Loucy (cell line): ENCODE measurements at regions not wholly inside any gene's neighbourhood (a gene's known extent, or its start where the extent isn't known, plus 50 kb on each side); places are given as distances from the start of the nearest gene placed in this dataset.
"Not testable (repeated sequence)": the region's sequence is repeated elsewhere in the genome, so short reads cannot be mapped to it uniquely, and the experiment has no call there.

Source experiments
- H2AFZ ChIP-seq: fragments of 200-600 bp; sonication (generic); 2 replicates; pipeline ENCODE4 v1.6.0; 2016; ENCODE audit warnings: antibody characterized with exemption, mild to moderate bottlenecking, low read length, moderate library complexity
- H3F3A ChIP-seq: fragments of 200-600 bp; 2 replicates; pipeline ENCODE4 v1.6.0; 2016; ENCODE audit warnings: antibody characterized with exemption, low read depth, mild to moderate bottlenecking
- H3K27me3 ChIP-seq: fragments of 200-600 bp; sonication (generic); 2 replicates; pipeline ENCODE4 v1.6.1; 2014; ENCODE audit warnings: low read length, mild to moderate bottlenecking; ENCODE audit not compliant: insufficient read depth, poor library complexity, severe bottlenecking
- H3K36me3 ChIP-seq: fragments of 200-600 bp; sonication (generic); 2 replicates; pipeline ENCODE4 v1.6.1; 2016; ENCODE audit warnings: low read length; ENCODE audit not compliant: insufficient read depth
- H3K4me1 ChIP-seq: fragments of 200-600 bp; sonication (generic); 2 replicates; pipeline ENCODE4 v1.5.1; 2014; ENCODE audit warnings: low read length, mild to moderate bottlenecking; ENCODE audit not compliant: insufficient read depth, poor library complexity, severe bottlenecking
- H3K4me2 ChIP-seq: fragments of 200-600 bp; sonication (generic); 2 replicates; pipeline ENCODE4 v1.6.0; 2014; ENCODE audit warnings: antibody characterized with exemption, low read length, low read depth, mild to moderate bottlenecking; ENCODE audit not compliant: poor library complexity, severe bottlenecking
- H3K4me3 ChIP-seq: fragments of 200-600 bp; sonication (generic); 2 replicates; pipeline ENCODE4 v1.5.1; 2014; ENCODE audit warnings: low read length, mild to moderate bottlenecking, mixed read lengths; ENCODE audit not compliant: poor library complexity, severe bottlenecking
- H3K79me2 ChIP-seq: fragments of 200-600 bp; sonication (generic); 2 replicates; pipeline ENCODE4 v1.6.1; 2014; ENCODE audit warnings: low read length; ENCODE audit not compliant: insufficient read depth
- H3K9ac ChIP-seq: fragments of 200-600 bp; sonication (generic); 2 replicates; pipeline ENCODE4 v1.6.0; 2014; ENCODE audit warnings: mild to moderate bottlenecking, low read depth, low read length, moderate library complexity; ENCODE audit not compliant: poor library complexity, severe bottlenecking
- H3K9me2 ChIP-seq: fragments of 200-600 bp; sonication (generic); replicated peaks from 2 replicates; pipeline ENCODE4 v1.6.1; 2016; ENCODE audit warnings: low read depth, low read length, mixed read lengths
- H3K9me3 ChIP-seq: fragments of 200-600 bp; sonication (generic); 2 replicates; pipeline ENCODE4 v1.6.1; 2014; ENCODE audit warnings: mild to moderate bottlenecking, antibody characterized with exemption, low read length, low read depth; ENCODE audit not compliant: insufficient read depth
- H4K20me1 ChIP-seq: fragments of 200-600 bp; sonication (generic); 2 replicates; pipeline ENCODE4 v1.6.0; 2014; ENCODE audit warnings: antibody characterized with exemption, low read length, mild to moderate bottlenecking; ENCODE audit not compliant: insufficient read depth, poor library complexity, severe bottlenecking
- CTCF ChIP-seq: fragments of 200-600 bp; sonication (generic); conservative IDR thresholded peaks from 2 replicates; pipeline ENCODE4 v1.5.1; 2014; ENCODE audit warnings: mild to moderate bottlenecking, antibody characterized with exemption, low read length
- EZH2phosphoT487 ChIP-seq: fragments of 200-600 bp; IDR thresholded peaks from 2 replicates; pipeline ENCODE4 v1.6.1; 2018; ENCODE audit warnings: antibody characterized with exemption, mild to moderate bottlenecking, moderate library complexity, borderline replicate concordance

GRCh38 chr12:83574142-83574541, 887.4 kb downstream of the TMTC2 start:
- Histone ChIP-seq H4K20me1 (no peaks in the 10 kb centered on the region), H3K4me1 (no peaks in the 10 kb centered on the region), H3K4me2 (no peak overlapping the region), H3K36me3 (no peaks in the 10 kb centered on the region), H3K79me2 (no peaks in the 10 kb centered on the region), H3K4me3 (no peak overlapping the region), H3K9ac (no peak overlapping the region), H3K27me3 (no peaks in the 10 kb centered on the region), H2AFZ (no peak overlapping the region), H3K9me3 (no peaks in the 10 kb centered on the region), H3F3A (no peaks in the 10 kb centered on the region), H3K9me2 (no peaks in the 10 kb centered on the region)
- TF ChIP-seq CTCF (no peak), EZH2phosphoT487 (no peak)

GRCh38 chr12:83573671-83574070, 887.0 kb downstream of the TMTC2 start:
- TF ChIP-seq CTCF (no peak), EZH2phosphoT487 (no peak)
- H3K4me1 ChIP-seq: no peaks in the 10 kb centered on the region
- no peak overlapping the region for H2AFZ ChIP-seq
- H3K27me3 ChIP-seq: no peaks in the 10 kb centered on the region
- no peaks in the 10 kb centered on the region for H3K9me3 ChIP-seq
- H3K36me3 ChIP-seq: no peaks in the 10 kb centered on the region
- no peaks in the 10 kb centered on the region for H3F3A ChIP-seq
- H3K9me2 ChIP-seq: no peaks in the 10 kb centered on the region
- no peaks in the 10 kb centered on the region for H4K20me1 ChIP-seq
- no peak overlapping the region for H3K4me3 ChIP-seq
- no peak overlapping the region for H3K4me2 ChIP-seq
- no peaks in the 10 kb centered on the region for H3K79me2 ChIP-seq
- H3K9ac ChIP-seq: no peak overlapping the region

GRCh38 chr12:83559650-83560049, 872.9 kb downstream of the TMTC2 start:
- Histone ChIP-seq H3K9me2 (no peaks in the 10 kb centered on the region), H3K27me3 (no peaks in the 10 kb centered on the region), H3K36me3 (no peaks in the 10 kb centered on the region), H4K20me1 (no peaks in the 10 kb centered on the region), H3K79me2 (no peaks in the 10 kb centered on the region), H2AFZ (no peak overlapping the region), H3K4me1 (no peaks in the 10 kb centered on the region), H3K4me2 (no peak overlapping the region), H3K9me3 (no peaks in the 10 kb centered on the region), H3F3A (no peaks in the 10 kb centered on the region), H3K4me3 (no peak overlapping the region), H3K9ac (no peak overlapping the region)
- TF ChIP-seq EZH2phosphoT487: no peak

- not testable (repeated sequence) for H3K4me3 ChIP-seq, H3K79me2 ChIP-seq, H3K27me3 ChIP-seq, H3K9me2 ChIP-seq, H3K4me1 ChIP-seq, H3K9ac ChIP-seq, H2AFZ ChIP-seq, H4K20me1 ChIP-seq, H3K36me3 ChIP-seq, H3K9me3 ChIP-seq, H3K4me2 ChIP-seq, H3F3A ChIP-seq
Measured at GRCh38 chr12:83556040-83556439, 869.3 kb downstream of the TMTC2 start.
